ENCODE measurements at regions not wholly inside any gene's neighbourhood (a gene's known extent, or its start where the extent isn't known, plus 50 kb on each side); places are given as distances from the start of the nearest gene placed in this dataset.

DNA sequence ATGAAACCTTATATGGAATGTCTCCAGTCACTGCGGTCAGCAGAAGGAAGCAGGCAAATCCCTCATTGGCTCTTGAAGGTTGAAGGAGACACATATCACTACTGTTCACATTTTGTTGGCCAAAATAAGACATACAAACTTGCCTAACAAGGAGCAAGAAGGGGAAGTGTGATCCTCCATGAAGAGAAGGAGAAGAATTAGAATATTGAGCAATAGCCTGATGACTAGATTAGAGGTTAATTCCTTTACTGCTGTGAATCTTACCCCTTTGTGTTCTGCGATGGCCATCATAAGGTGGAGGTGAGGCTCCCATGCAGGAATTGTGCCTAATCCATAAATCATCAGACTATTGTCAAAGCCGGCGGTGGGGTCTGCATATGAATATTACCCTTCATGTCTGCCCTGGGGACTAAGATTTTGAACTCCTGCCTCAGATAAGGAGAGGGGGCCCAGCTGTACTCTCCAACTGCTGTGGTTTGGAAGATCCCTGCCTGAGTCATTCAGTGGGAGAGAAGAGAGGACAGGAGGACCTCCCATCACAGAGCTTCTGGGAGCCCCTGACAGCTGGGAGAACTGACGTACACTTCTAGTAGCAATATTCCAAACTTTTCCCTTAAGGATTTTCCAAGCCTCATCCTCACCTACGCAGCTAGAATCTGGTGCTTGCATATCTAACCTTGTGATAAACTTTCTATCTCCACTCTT lies 398.5 kb downstream of the REEP3 start:
- TF ChIP-seq ZNF311 (tag by site-specific recombination; IDR thresholded peaks at IDR 0.05; ENCODE audit: borderline replicate concordance) (no peak), KLF7 (tag by site-specific recombination; IDR thresholded peaks at IDR 0.05; ENCODE audit: borderline replicate concordance) (no peak), TCF7L2 (IDR thresholded peaks at IDR 0.05; ENCODE audit: borderline replicate concordance, low read depth, low read length) (no peak), ZNF174 (tag by site-specific recombination; IDR thresholded peaks at IDR 0.05) (no peak)

DNA sequence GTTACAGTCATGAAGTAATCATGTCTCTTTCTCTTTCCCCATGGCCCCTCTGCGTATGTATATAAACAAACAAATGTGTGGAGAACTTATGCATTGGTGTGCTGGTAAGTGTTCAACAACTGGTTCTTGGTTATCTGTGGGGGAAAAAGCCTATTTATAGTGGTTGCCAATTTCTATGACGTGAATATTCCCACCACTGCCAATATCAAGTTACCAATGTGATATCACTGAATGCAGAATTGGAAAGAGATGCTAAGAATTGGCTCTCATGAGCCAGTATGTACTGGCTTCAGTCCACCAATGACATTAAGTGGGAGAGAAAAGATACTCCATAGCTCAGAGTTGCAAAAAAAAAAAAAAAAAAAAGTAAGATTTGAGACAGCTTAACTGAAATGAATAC lies 399.7 kb downstream of the REEP3 start:
- Histone ChIP-seq H3K9me3 (ENCODE audit: control insufficient read depth, insufficient read depth, low read depth, low read length) (no peaks in the 10 kb centered on the region), H3K4me1 (ENCODE audit: control insufficient read depth, insufficient read depth, low read length) (peaks cover 5% of the 10 kb centered on the region), H3K36me3 (ENCODE audit: control insufficient read depth in 2 of 2, insufficient read depth in 1 of 2, low read length in 2 of 2) (no peaks in the 10 kb centered on the region), H3K4me3 (ENCODE audit: low read depth, low read length) (no peak overlapping the region), H3K27ac (ENCODE audit: extremely low read depth, low read depth, low read length) (no peak overlapping the region)
- TF ChIP-seq, protein P1, sequence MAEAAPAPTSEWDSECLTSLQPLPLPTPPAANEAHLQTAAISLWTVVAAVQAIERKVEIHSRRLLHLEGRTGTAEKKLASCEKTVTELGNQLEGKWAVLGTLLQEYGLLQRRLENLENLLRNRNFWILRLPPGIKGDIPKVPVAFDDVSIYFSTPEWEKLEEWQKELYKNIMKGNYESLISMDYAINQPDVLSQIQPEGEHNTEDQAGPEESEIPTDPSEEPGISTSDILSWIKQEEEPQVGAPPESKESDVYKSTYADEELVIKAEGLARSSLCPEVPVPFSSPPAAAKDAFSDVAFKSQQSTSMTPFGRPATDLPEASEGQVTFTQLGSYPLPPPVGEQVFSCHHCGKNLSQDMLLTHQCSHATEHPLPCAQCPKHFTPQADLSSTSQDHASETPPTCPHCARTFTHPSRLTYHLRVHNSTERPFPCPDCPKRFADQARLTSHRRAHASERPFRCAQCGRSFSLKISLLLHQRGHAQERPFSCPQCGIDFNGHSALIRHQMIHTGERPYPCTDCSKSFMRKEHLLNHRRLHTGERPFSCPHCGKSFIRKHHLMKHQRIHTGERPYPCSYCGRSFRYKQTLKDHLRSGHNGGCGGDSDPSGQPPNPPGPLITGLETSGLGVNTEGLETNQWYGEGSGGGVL (tag by site-specific recombination; IDR thresholded peaks at IDR 0.05), result 0 out of 2 replicates have a peak, but pooled peaks have one; percentile 17
- TF ChIP-seq ZBTB21 (tag by site-specific recombination; IDR thresholded peaks at IDR 0.05) (peak; percentile 61; the same call in 1 of the 2 replicates), ZBTB20 (tag by site-specific recombination; IDR thresholded peaks at IDR 0.05) (no peak)
- TF ChIP-seq, protein P2, sequence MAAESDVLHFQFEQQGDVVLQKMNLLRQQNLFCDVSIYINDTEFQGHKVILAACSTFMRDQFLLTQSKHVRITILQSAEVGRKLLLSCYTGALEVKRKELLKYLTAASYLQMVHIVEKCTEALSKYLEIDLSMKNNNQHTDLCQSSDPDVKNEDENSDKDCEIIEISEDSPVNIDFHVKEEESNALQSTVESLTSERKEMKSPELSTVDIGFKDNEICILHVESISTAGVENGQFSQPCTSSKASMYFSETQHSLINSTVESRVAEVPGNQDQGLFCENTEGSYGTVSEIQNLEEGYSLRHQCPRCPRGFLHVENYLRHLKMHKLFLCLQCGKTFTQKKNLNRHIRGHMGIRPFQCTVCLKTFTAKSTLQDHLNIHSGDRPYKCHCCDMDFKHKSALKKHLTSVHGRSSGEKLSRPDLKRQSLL (tag by site-specific recombination; IDR thresholded peaks at IDR 0.05), result no peak
- ChIA-PET POLR2A (no interaction called here), CTCF (interaction anchor here (1.3 to 1.6 kb wide), 2 partner anchors 11 to 54 kb away, joined by 3 to 6 read pairs; no protein-coding TSS in a partner anchor)

More for the DNA sequence above, 398.5 kb downstream of the REEP3 start:
- POLR2A ChIA-PET, result no interaction called here
- no peak overlapping the region for H3K27ac ChIP-seq (ENCODE audit: extremely low read depth, low read depth, low read length)
- no peaks in the 10 kb centered on the region for H3K9me3 ChIP-seq (ENCODE audit: control insufficient read depth, insufficient read depth, low read depth, low read length)
- no peak overlapping the region for H3K4me3 ChIP-seq (ENCODE audit: low read depth, low read length)
- CTCF ChIA-PET, result interaction anchor here (0.5 to 1.6 kb wide), 2 partner anchors 53 to 58 kb away, joined by 3 to 6 read pairs; no protein-coding TSS in a partner anchor
- no peaks in the 10 kb centered on the region for H3K36me3 ChIP-seq (ENCODE audit: control insufficient read depth in 2 of 2, insufficient read depth in 1 of 2, low read length in 2 of 2)
- peaks cover 5% of the 10 kb centered on the region for H3K4me1 ChIP-seq (ENCODE audit: control insufficient read depth, insufficient read depth, low read length)

DNA sequence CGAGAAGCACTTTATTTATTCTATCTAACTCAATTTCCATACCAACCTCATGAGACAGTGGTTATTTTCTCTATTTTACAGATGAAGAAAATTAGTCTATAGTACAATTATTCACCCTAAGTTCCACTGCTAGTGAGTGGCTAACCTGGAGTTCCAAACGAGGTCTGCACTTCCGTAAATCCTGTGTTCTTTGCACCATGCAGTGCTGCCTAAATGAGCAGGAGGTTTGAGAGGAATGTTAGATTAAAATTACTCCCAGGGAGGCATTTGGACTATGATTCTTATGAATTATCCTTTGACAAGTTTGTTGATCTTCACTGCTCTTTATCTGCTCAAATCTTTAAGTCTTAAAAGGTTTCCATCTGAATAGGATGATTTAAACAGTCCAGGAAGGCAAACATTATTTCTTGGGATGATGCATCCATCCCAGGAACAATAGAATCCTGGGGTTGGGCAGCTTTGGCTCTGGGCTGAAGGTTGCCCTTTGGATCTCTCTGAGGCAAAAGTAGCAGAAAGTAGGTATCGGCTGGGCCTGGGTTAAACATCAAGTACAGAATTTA lies 400.8 kb downstream of the REEP3 start:
- Histone ChIP-seq H3K4me3 (ENCODE audit: low read depth, low read length) (no peak overlapping the region), H3K36me3 (ENCODE audit: control insufficient read depth in 2 of 2, insufficient read depth in 1 of 2, low read length in 2 of 2) (no peaks in the 10 kb centered on the region), H3K4me1 (ENCODE audit: control insufficient read depth, insufficient read depth, low read length) (peaks cover 5% of the 10 kb centered on the region), H3K9me3 (ENCODE audit: control insufficient read depth, insufficient read depth, low read depth, low read length) (no peaks in the 10 kb centered on the region), H3K27ac (ENCODE audit: extremely low read depth, low read depth, low read length) (no peak overlapping the region)
- TF ChIP-seq GLIS1 (tag by site-specific recombination; IDR thresholded peaks at IDR 0.05) (0 out of 2 replicates have a peak, but pooled peaks have one; percentile 8), FEZF1 (tag by site-specific recombination; IDR thresholded peaks at IDR 0.05) (peak; percentile 47; the same call in 1 of the 2 replicates)
- TF ChIP-seq, protein P3, sequence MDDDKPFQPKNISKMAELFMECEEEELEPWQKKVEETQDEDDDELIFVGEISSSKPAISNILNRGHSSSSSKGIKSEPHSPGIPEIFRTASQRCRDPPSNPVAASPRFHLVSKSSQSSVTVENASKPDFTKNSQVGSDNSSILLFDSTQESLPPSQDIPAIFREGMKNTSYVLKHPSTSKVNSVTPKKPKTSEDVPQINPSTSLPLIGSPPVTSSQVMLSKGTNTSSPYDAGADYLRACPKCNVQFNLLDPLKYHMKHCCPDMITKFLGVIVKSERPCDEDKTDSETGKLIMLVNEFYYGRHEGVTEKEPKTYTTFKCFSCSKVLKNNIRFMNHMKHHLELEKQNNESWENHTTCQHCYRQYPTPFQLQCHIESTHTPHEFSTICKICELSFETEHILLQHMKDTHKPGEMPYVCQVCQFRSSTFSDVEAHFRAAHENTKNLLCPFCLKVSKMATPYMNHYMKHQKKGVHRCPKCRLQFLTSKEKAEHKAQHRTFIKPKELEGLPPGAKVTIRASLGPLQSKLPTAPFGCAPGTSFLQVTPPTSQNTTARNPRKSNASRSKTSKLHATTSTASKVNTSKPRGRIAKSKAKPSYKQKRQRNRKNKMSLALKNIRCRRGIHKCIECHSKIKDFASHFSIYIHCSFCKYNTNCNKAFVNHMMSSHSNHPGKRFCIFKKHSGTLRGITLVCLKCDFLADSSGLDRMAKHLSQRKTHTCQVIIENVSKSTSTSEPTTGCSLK (tag by site-specific recombination; IDR thresholded peaks at IDR 0.05), result no peak
- TF ChIP-seq, protein P1 (tag by site-specific recombination; IDR thresholded peaks at IDR 0.05), result no peak
- ChIA-PET POLR2A (no interaction called here), CTCF (no interaction called here)
